ENCODE measurements at regions not wholly inside any gene's neighbourhood (a gene's known extent, or its start where the extent isn't known, plus 50 kb on each side); places are given as distances from the start of the nearest gene placed in this dataset.
A peak's percentile ranks its signal among the peaks of the same experiment; 100 is the strongest.

- DNase-seq (ENCODE audit: low read depth), result no peak
- no peak overlapping the region for H3K4me3 ChIP-seq (ENCODE audit: low read length)
- TF ChIP-seq CTCF (IDR thresholded peaks at IDR 0.05; ENCODE audit: insufficient read depth, low read depth, low read length, missing control alignments), result no peak
Observed at GRCh38 chr4:53713296-53713695, 122.0 kb upstream of the LNX1 start.

- no peak for TF ChIP-seq CTCF (IDR thresholded peaks at IDR 0.05; ENCODE audit: insufficient read depth, low read depth, low read length, missing control alignments)
- DNase-seq (ENCODE audit: low read depth), result no peak
- no peak overlapping the region for H3K4me3 ChIP-seq (ENCODE audit: low read length)
Observed at GRCh38 chr4:53712408-53713020, 121.2 kb upstream of the LNX1 start.

GRCh38 chr4:53711926-53712325 lies 120.6 kb upstream of the LNX1 start:
- no peak overlapping the region for H3K4me3 ChIP-seq (ENCODE audit: low read length)
- TF ChIP-seq CTCF (IDR thresholded peaks at IDR 0.05; ENCODE audit: insufficient read depth, low read depth, low read length, missing control alignments), result no peak
- no peak for DNase-seq (ENCODE audit: low read depth)

GRCh38 chr4:53709693-53710092 lies 118.4 kb upstream of the LNX1 start:
- H3K4me3 ChIP-seq (ENCODE audit: low read length), result no peak overlapping the region
- TF ChIP-seq CTCF (IDR thresholded peaks at IDR 0.05; ENCODE audit: insufficient read depth, low read depth, low read length, missing control alignments), result no peak
- no peak for DNase-seq (ENCODE audit: low read depth)

GRCh38 chr4:53707491-53707890 lies 116.2 kb upstream of the LNX1 start:
- no peak for TF ChIP-seq CTCF (IDR thresholded peaks at IDR 0.05; ENCODE audit: insufficient read depth, low read depth, low read length, missing control alignments)
- no peak overlapping the region for H3K4me3 ChIP-seq (ENCODE audit: low read length)
- no peak for DNase-seq (ENCODE audit: low read depth)

GRCh38 chr4:53706422-53707032 lies 115.2 kb upstream of the LNX1 start:
- TF ChIP-seq CTCF (IDR thresholded peaks at IDR 0.05; ENCODE audit: insufficient read depth, low read depth, low read length, missing control alignments), result peak; percentile 68
- no peak overlapping the region for H3K4me3 ChIP-seq (ENCODE audit: low read length)
- DNase-seq (ENCODE audit: low read depth), result peak; percentile 65

GRCh38 chr4:53705972-53706371 lies 114.7 kb upstream of the LNX1 start:
- no peak for DNase-seq (ENCODE audit: low read depth)
- H3K4me3 ChIP-seq (ENCODE audit: low read length), result no peak overlapping the region
- TF ChIP-seq CTCF (IDR thresholded peaks at IDR 0.05; ENCODE audit: insufficient read depth, low read depth, low read length, missing control alignments), result no peak
